HG03520 (cell line): ENCODE measurements at regions not wholly inside any gene's neighbourhood (a gene's known extent, or its start where the extent isn't known, plus 50 kb on each side); places are given as distances from the start of the nearest gene placed in this dataset.
"Not testable (repeated sequence)": the region's sequence is repeated elsewhere in the genome, so short reads cannot be mapped to it uniquely, and the experiment has no call there.

ENCODE experiments used
- ATAC-seq: cut with Tn5 transposase; IDR thresholded peaks from one replicate; pipeline ENCODE4 v1.9.1; 2021; ENCODE audit warnings: mild to moderate bottlenecking, moderate library complexity; ENCODE audit not compliant: unreplicated experiment

DNA sequence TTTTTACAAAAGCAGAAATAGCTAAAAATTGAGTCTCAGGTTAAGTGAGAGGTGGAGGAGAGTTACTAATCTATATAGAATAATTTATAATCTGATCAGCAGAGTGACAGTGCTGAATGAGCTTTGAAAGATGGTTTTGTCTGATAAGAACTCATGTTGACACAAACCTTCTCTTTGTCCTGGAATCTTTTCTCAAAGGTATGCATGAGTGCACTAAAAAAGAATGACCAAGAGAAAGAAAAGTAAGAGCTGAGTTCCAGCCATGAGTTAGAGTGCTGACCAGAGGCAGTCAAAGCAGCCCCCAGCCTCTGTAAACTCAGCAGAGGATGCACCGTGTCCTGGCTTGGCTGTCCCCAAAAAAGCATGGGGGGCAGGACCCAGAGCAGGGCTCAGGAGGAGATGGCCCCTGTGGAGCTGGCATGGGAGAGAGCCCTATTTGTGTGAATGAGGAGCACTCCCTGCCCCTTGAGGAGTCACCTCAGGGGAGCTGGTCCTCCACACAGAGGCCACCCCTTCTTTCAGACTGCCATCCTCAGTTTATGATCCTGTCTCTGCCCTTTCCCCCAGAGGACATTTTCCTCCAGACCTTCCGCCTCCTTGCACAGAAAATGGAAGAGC, 129.8 kb downstream of the SEC23A start:
- ATAC-seq, result no peak

GRCh38 chr14:38972511-38972910, 130.5 kb downstream of the SEC23A start:
- ATAC-seq, result no peak

GRCh38 chr14:38971258-38971921, 131.6 kb downstream of the SEC23A start:
- ATAC-seq, result no peak

- no peak for ATAC-seq
These were observed 138.4 kb downstream of the SEC23A start for GRCh38 chr14:38964630-38965029.

- ATAC-seq, result no peak
These were observed 142.0 kb downstream of the SEC23A start for GRCh38 chr14:38960946-38961531.

- ATAC-seq, result no peak
These were observed 144.0 kb downstream of the SEC23A start for GRCh38 chr14:38959021-38959420.

GRCh38 chr14:38958589-38958988, 144.4 kb downstream of the SEC23A start:
- ATAC-seq, result no peak

GRCh38 chr14:38951451-38951850, 151.6 kb downstream of the SEC23A start:
- ATAC-seq, result no peak

DNA sequence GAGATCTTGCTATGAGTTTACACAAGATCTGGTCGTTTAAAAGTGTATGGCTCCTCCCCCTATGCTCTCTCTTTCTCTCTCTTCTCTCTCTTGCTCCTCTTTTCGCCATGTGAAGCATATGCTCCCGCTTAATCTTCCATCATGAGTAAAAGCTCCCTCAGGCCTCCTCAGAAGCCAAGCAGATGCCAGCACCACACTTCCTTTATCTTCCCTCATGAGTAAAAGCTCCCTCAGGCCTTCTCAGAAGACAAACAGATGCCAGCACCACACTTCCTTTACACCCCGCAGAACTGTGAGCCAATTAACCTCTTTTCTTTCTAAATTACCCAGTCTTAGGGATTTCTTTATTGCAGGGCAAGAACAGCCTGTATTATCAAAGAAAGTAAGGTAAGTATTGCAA, 152.4 kb downstream of the SEC23A start:
- no peak for ATAC-seq

DNA sequence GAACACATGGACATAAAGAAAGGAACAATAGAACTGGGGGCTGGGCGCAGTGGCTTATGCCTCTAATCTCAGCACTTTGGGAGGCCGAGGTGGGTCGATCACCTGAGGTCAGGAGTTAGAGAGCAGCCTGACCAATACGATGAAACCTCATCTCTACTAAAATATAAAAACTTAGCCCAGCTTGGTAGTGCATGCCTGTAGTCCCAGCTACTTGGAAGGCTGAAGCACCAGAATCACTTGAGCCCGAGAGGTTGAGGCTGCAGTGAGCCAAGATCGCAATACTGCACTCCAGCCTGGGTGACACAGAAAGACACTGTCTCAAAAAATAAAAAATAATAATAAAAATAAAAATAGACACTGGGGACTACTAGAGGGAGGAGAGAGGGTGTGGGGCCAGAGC, 154.5 kb downstream of the SEC23A start:
- ATAC-seq, result no peak

DNA sequence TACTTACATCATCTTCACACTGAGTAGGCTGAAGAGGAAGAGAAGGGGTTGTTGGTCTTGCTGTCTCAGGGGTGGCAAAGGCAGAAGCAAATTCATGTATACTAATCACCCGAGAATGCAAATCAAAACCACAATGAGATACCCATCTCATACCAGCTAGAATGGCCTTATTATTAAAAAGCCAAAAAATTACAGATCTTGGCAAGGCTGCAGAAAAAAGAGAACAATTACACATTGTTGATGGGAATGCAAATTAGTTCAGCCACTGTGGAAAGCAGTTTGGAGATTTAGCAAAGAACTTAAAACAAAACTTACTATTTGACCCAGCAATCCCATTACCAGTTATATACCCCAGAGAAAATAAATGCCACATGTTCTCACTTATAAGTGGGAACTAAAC, 154.9 kb downstream of the SEC23A start:
- no peak for ATAC-seq

DNA sequence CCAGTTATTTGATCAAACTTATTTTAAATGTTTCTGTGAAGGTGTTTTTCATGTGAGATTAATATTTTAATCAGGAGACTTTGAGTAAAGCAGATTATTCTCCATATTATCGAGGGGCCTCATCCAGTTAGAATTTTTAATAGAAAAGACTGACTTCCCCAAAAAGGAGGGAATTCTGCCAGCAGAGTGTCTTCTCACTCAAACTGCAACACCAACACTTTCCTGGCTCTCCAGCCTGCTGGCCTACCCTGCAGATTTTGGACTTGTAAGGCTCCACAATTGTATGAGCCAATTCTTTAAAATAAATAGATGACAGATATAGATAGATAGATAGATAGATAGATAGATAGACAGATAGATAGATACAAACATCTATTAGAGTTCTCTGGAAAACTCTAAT, 155.7 kb downstream of the SEC23A start:
- no peak for ATAC-seq

GRCh38 chr14:38944691-38945090, 158.3 kb downstream of the SEC23A start:
- no peak for ATAC-seq

- ATAC-seq, result no peak
These were observed 161.5 kb downstream of the SEC23A start for GRCh38 chr14:38941488-38941887.

DNA sequence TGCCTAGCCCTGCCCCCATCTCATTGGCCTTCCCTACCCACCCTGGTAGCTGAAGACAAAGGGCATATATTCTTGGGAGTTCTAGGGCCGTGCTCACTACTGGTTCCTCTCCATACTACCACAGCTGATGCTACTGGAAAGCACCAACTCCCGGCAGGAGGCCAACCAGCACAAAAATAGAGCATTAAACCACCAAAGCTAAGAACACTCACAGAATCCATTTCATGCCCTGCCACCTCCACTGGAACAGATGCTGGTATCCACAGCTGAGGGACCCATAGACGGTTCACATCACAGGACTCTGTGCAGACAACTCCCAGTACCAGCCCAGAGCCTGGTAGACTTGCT, 170.4 kb downstream of the SEC23A start:
- not testable (repeated sequence) for ATAC-seq

GRCh38 chr14:38931969-38932652, 170.9 kb downstream of the SEC23A start:
- no peak for ATAC-seq

GRCh38 chr14:38930898-38931297, 172.1 kb downstream of the SEC23A start:
- no peak for ATAC-seq

DNA sequence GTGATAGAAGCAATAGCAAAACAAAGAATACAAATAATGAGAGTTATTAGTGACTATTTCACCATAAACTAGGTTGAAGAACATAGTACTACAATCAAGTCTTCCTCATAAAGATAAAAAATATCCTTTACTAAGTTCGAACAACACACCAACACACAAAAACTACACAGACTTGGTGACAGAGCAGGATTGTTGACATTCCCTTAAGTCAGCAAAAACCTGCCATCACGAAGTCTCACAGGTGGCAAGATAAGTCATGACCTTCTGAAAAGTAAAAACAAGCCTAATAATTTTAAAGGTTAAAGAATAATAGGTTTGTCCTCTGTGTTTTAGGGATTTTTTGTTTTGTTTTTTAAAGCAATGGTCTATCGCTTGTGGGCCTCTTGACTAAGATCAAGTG, 173.0 kb downstream of the SEC23A start:
- no peak for ATAC-seq

DNA sequence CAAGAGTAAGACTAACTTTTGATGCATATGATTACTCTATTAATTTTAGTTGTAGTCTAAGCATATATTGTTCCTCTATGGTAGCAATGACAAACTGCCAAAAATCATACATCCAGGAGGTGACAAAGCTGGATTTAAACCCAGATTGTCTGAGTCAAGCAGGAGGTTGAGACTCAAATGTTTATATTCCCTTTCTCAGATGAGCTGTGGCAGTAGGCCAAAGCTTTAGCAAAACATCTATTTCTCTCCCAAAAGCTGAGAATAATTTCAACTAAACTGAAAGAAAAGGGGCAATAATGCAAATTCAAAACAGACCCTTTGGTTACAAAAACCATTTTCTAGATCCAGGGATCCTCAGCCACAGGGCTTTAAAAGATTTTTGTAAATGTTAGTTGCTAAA, 173.6 kb downstream of the SEC23A start:
- ATAC-seq, result no peak

- ATAC-seq, result not testable (repeated sequence)
These were observed 181.1 kb downstream of the SEC23A start for GRCh38 chr14:38921893-38922292.

- ATAC-seq, result no peak
These were observed 187.9 kb downstream of the SEC23A start for GRCh38 chr14:38915125-38915524.

DNA sequence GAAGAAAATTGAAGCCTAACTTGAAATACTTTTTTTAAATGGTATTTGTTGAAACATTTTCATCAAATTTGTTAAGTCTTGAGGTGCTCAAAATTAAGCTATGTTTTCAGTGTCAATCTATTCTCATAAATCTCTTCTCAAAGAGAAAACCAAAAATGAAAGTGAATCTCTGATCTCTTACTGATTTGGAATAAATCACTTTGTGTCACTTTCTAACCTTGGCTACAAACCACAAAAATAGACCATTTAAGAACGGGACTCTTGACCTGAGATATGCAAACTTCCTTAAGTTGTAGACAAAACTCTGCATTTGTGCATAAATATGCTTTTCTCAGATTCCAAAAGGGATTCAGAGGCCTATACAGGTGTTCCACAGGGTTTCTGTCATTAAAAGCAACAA, 192.9 kb downstream of the SEC23A start:
- peak; percentile 65 for ATAC-seq
